ENCODE measurements at regions not wholly inside any gene's neighbourhood (a gene's known extent, or its start where the extent isn't known, plus 50 kb on each side); places are given as distances from the start of the nearest gene placed in this dataset.

DNA sequence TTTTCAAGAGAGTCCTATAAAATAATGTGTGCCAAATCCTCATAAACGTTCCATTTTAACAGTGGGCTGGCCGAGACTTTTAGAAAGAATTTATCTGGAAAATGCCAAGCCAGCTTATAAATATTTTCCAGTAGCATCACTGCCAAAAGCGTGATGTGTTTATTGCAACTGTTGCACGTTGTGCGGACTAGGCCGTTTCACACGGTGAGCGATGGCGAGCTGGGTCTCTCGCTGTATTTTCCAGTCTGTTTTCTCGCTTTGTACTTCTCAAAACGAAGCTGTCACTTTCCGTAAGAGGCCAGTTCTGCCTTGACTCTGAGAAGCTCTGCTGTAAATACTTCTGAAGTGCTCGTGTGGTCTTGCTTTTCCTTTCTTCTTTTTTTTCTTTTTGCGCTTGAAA is 65.0 kb upstream of the ZNF236 start:
- Histone ChIP-seq H2BK15ac (ENCODE audit: low read length) (no peak overlapping the region), H3K36me3 (ENCODE audit: control insufficient read depth in 2 of 4, insufficient read depth in 4 of 4, low read length in 3 of 4) (no peaks in the 10 kb centered on the region), H2BK12ac (ENCODE audit: low read depth, low read length) (no peak overlapping the region), H4K5ac (ENCODE audit: insufficient read length, low read depth, low read length) (no peak overlapping the region), H2AK5ac (ENCODE audit: low read depth, low read length) (no peak overlapping the region), H3K9me3 (ENCODE audit: insufficient read depth in 2 of 2, low read depth in 1 of 2, low read length in 1 of 2) (no peaks in the 10 kb centered on the region; a peak in 2 of 4 replicates), H3K18ac (ENCODE audit: extremely low read depth, low read length) (no peak overlapping the region), H4K8ac (ENCODE audit: extremely low read depth, insufficient read depth, low read length) (no peak overlapping the region), H3K27ac (ENCODE audit: low read depth, low read length) (no peak overlapping the region), H3K4ac (replicated peaks; ENCODE audit: insufficient read length, low read depth, low read length) (no peak overlapping the region), H3K4me2 (ENCODE audit: insufficient read depth in 1 of 2, low read depth in 2 of 2, low read length in 2 of 2) (no peak overlapping the region), H2BK20ac (ENCODE audit: low read length) (no peak overlapping the region), H2BK5ac (ENCODE audit: low read depth, low read length) (no peak overlapping the region), H3K79me1 (ENCODE audit: low read depth, low read length) (no peaks in the 10 kb centered on the region), H3K56ac (replicated peaks; ENCODE audit: insufficient read length, low read depth, low read length) (no peak overlapping the region), H3K23ac (ENCODE audit: insufficient read length) (no peak overlapping the region), H4K91ac (replicated peaks; ENCODE audit: insufficient read length, low read length) (no peak overlapping the region), H2BK120ac (replicated peaks; ENCODE audit: low read depth, low read length) (no peak overlapping the region), H3K4me1 (replicated peaks in 1 of 4; ENCODE audit: control insufficient read depth in 3 of 4, insufficient read depth in 4 of 4, low read length in 3 of 4) (no peaks in the 10 kb centered on the region), H3K79me2 (ENCODE audit: control insufficient read depth in 1 of 2, insufficient read depth in 2 of 2, low read length in 2 of 2) (no peaks in the 10 kb centered on the region), H3K27me3 (replicated peaks in 1 of 4; ENCODE audit: control insufficient read depth in 3 of 4, extremely low read depth in 1 of 4, insufficient read depth in 3 of 4, low read length in 3 of 4) (no peaks in the 10 kb centered on the region), H3K23me2 (ENCODE audit: low read depth, low read length) (no peaks in the 10 kb centered on the region), H2AFZ (ENCODE audit: low read length) (no peak overlapping the region), H3K4me3 (ENCODE audit: extremely low read depth in 1 of 4, insufficient read depth in 2 of 4, low read depth in 3 of 4, low read length in 4 of 4) (no peak overlapping the region), H3K9ac (replicated peaks in 1 of 4; ENCODE audit: extremely low read depth in 1 of 4, low read depth in 3 of 4, low read length in 3 of 4) (no peak overlapping the region), H3K14ac (ENCODE audit: insufficient read length) (no peak overlapping the region), H4K20me1 (replicated peaks in 1 of 2; ENCODE audit: control insufficient read depth in 1 of 2, insufficient read depth in 2 of 2, low read length in 2 of 2) (no peaks in the 10 kb centered on the region)
- no peak for DNase-seq (ENCODE audit: low read depth in 1 of 2, low spot score in 2 of 2)
- CTCF ChIA-PET (ENCODE audit: partially characterized antibody) = no interaction called here
- WGBS, 2 experiments (ENCODE audit: extremely low coverage in 1 of 2, insufficient coverage in 1 of 2, insufficient read length in 1 of 2, insufficient replicate concordance in 2 of 2, low coverage in 1 of 2, low lambda C conversion rate in 2 of 2, missing lambda C conversion rate in 1 of 2) = 94% methylated on average over 15 of the region's 15 CpGs; no CpG with 5 or more reads in 1 of the 2 experiments
- TF ChIP-seq RNF2 (IDR thresholded peaks at IDR 0.05; ENCODE audit: borderline replicate concordance, low read depth, low read length, missing control alignments, poor library complexity, severe bottlenecking) (no peak), JUND (IDR thresholded peaks at IDR 0.05; ENCODE audit: low read length) (no peak), MAFK (IDR thresholded peaks at IDR 0.05; ENCODE audit: low read depth, low read length) (no peak), ASH2L (IDR thresholded peaks at IDR 0.05; ENCODE audit: low read length) (no peak), SIRT6 (IDR thresholded peaks at IDR 0.05; ENCODE audit: low read length) (no peak), CTCF (IDR thresholded peaks at IDR 0.05; ENCODE audit: control extremely low read depth in 1 of 3, insufficient read depth in 1 of 3, low read depth in 1 of 3, low read length in 3 of 3) (no peak)
- TF ChIP-seq, protein P1, sequence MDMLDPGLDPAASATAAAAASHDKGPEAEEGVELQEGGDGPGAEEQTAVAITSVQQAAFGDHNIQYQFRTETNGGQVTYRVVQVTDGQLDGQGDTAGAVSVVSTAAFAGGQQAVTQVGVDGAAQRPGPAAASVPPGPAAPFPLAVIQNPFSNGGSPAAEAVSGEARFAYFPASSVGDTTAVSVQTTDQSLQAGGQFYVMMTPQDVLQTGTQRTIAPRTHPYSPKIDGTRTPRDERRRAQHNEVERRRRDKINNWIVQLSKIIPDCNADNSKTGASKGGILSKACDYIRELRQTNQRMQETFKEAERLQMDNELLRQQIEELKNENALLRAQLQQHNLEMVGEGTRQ (IDR thresholded peaks at IDR 0.05; ENCODE audit: low read length) = no peak
- no peak for FAIRE-seq
- POLR2A ChIA-PET (ENCODE audit: partially characterized antibody) = no interaction called here

Data from H1 (cell line).